ENCODE measurements at regions not wholly inside any gene's neighbourhood (a gene's known extent, or its start where the extent isn't known, plus 50 kb on each side); places are given as distances from the start of the nearest gene placed in this dataset.

GRCh38 chr6:25013246-25013645, 77.5 kb upstream of the RIPOR2 start:
- DNase-seq = no peak

GRCh38 chr6:25014369-25014768, 78.6 kb upstream of the RIPOR2 start:
- no peak for DNase-seq

- no peak for DNase-seq
Measured at GRCh38 chr6:25014791-25015560, 79.2 kb upstream of the RIPOR2 start.

GRCh38 chr6:25016014-25016720, 80.4 kb upstream of the RIPOR2 start:
- no peak for DNase-seq

- DNase-seq = no peak
Measured at GRCh38 chr6:25017486-25017885, 81.7 kb upstream of the RIPOR2 start.

GRCh38 chr6:25017932-25018567, 82.3 kb upstream of the RIPOR2 start:
- DNase-seq = no peak

- no peak for DNase-seq
Measured at GRCh38 chr6:25018568-25018954, 82.8 kb upstream of the RIPOR2 start.

- no peak for DNase-seq
Measured at GRCh38 chr6:25022140-25022553, 86.4 kb upstream of the RIPOR2 start.

GRCh38 chr6:25023781-25024180, 88.0 kb upstream of the RIPOR2 start:
- DNase-seq = no peak

GRCh38 chr6:25024821-25025220, 89.1 kb upstream of the RIPOR2 start:
- no peak for DNase-seq

- DNase-seq = no peak
Measured at GRCh38 chr6:25025248-25025918, 89.6 kb upstream of the RIPOR2 start.

- DNase-seq = no peak
Measured at GRCh38 chr6:25025919-25026301, 90.2 kb upstream of the RIPOR2 start.

GRCh38 chr6:25026723-25027122, 91.0 kb upstream of the RIPOR2 start:
- no peak for DNase-seq

- no peak for DNase-seq
Measured at GRCh38 chr6:25027221-25027916, 91.6 kb upstream of the RIPOR2 start.

- no peak for DNase-seq
Measured at GRCh38 chr6:25028328-25028727, 92.6 kb upstream of the RIPOR2 start.

GRCh38 chr6:25032934-25033333, 97.2 kb upstream of the RIPOR2 start:
- no peak for DNase-seq

GRCh38 chr6:25034431-25034921, 98.7 kb upstream of the RIPOR2 start:
- DNase-seq = no peak

GRCh38 chr6:25035174-25035511, 99.4 kb upstream of the RIPOR2 start:
- DNase-seq = no peak

GRCh38 chr6:25035512-25036435, 100.0 kb upstream of the RIPOR2 start:
- DNase-seq = no peak

GRCh38 chr6:25036461-25036860, 100.7 kb upstream of the RIPOR2 start:
- DNase-seq = no peak

- DNase-seq = no peak
Measured at GRCh38 chr6:25038300-25038699, 102.5 kb upstream of the RIPOR2 start.

Measured in occipital lobe (tissue), 1 donor.